Activated T-cell treated with anti-CD3 and anti-CD28 coated beads, Interleukin-2, amount 50 U/mL, for 24 hours (primary cell): ENCODE measurements at regions not wholly inside any gene's neighbourhood (a gene's known extent, or its start where the extent isn't known, plus 50 kb on each side); places are given as distances from the start of the nearest gene placed in this dataset.

Experiments used
- DNase-seq: peaks from one replicate; pipeline ENCODE4 v3.0.0-alpha.2; 2020
- H3K27ac Mint-ChIP-seq: 2 replicates; pipeline ENCODE4 v1.8.0; 2020; ENCODE audit warnings: mild to moderate bottlenecking, mixed read lengths
- H3K27me3 Mint-ChIP-seq: 2 replicates; pipeline ENCODE4 v1.8.0; 2020; ENCODE audit warnings: mixed read lengths
- H3K36me3 Mint-ChIP-seq: 2 replicates; pipeline ENCODE4 v1.8.0; 2020; ENCODE audit warnings: low read depth, mixed read lengths
- H3K4me1 Mint-ChIP-seq: 2 replicates; pipeline ENCODE4 v1.8.0; 2020; ENCODE audit warnings: low read depth, mixed read lengths
- H3K4me3 Mint-ChIP-seq: 2 replicates; pipeline ENCODE4 v1.8.0; 2020; ENCODE audit warnings: mild to moderate bottlenecking, moderate library complexity, mixed read lengths
- H3K9me3 Mint-ChIP-seq: 2 replicates; pipeline ENCODE4 v1.8.0; 2020; ENCODE audit warnings: mixed read lengths

DNA sequence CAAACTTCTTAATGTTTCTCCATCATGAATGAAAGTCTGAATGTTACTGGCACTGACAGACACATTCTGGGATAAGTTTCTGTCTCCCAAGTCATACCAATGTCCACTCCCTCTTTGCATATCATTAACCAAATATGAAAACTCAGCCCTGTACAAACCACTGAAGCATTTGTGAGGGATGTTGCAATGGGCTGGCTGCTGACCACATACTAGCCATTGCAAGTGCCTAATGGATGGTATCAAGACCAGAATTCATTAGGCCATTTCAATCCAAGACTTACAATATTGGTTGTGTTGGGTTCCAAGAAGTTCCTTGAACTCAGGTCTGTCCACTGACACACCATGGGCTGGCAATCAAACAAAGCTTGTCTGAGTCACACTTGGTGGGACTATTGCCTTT is 73.8 kb downstream of the CBLN2 start:
- Mint-ChIP-seq H3K4me3 (no peak overlapping the region), H3K27ac (no peak overlapping the region), H3K4me1 (no peaks in the 10 kb centered on the region), H3K27me3 (no peaks in the 10 kb centered on the region), H3K36me3 (no peaks in the 10 kb centered on the region), H3K9me3 (peaks cover 6% of the 10 kb centered on the region)
- DNase-seq, result no peak

DNA sequence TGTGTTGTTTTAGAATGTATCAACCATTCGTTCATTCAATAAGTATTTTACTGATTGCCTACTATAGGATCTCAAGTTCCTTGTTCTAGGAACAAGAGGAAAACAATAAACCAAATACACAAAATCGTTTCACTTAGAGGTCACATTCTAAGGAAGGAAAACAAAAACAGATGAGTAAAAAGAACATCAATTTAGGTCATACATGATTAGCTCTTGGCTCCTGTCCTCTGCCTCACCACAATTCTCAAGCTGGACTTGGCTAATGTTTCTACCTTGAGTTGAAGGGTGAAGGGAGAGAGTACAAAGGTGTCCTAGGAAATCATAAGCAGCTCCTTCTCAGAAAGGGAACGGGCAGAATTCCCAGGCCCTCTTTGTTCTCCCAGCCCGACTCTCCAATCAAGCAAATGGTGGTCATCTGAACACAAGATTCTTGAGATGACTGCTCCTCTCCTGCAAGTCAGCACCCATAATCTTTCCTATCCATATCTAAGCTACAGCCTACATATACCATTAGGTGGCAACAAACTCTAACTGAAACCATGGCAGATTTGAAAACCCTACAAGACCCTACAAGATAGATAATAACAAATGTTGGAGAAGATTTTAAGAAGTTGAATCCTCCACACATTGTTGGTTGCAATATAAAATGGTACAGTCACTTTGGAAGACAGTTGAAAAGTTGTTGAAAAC is 76.0 kb downstream of the CBLN2 start:
- DNase-seq, result no peak
- Mint-ChIP-seq H3K9me3 (peaks cover 11% of the 10 kb centered on the region), H3K4me3 (no peak overlapping the region), H3K27ac (no peak overlapping the region), H3K36me3 (no peaks in the 10 kb centered on the region), H3K27me3 (no peaks in the 10 kb centered on the region), H3K4me1 (no peaks in the 10 kb centered on the region)

DNA sequence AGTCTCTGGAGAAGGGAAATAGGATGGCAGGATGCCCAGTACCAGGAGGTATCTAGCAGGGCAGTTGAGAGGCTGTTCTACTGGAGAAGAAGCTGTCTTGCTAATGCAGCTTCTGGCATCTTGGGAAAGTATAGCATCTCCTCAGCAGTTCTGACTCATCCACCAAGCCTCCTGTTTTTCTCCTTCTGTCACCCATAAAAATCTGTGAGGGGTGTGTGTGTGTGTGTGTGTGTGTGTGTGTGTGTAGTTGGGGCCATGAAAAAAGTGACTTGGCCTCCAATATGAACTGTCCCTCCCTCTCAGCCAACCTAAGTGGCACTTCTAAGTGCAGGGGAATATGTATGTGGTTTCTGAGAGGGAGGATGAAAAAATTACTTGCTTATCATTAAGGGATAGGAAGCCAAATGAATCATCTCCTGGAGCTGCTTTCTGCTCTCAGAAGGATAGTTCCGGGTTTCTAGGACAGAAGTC is 83.9 kb downstream of the CBLN2 start:
- Mint-ChIP-seq H3K4me3 (no peak overlapping the region), H3K4me1 (no peaks in the 10 kb centered on the region), H3K9me3 (peaks cover 4% of the 10 kb centered on the region), H3K27me3 (no peaks in the 10 kb centered on the region), H3K36me3 (no peaks in the 10 kb centered on the region), H3K27ac (no peak overlapping the region)
- no peak for DNase-seq

DNA sequence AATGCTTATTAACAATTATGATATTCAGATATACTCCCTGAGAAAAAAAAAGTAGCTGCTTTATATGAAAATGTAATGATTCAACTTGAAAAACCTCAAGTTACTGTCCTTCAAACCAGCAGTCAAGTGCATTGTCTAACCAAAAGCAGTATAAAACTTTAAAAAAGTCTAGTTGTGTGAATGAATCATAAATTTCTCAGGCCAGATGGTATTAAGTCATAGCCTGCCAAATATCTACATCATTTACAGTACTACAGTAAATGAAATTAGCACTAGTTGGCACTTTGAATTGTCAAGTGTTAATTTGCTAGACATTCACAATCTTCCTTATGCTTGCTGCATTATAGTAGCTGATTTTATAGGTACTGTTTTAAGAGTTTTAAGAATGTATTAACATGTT is 85.9 kb downstream of the CBLN2 start:
- H3K9me3 Mint-ChIP-seq, result no peaks in the 10 kb centered on the region
- no peaks in the 10 kb centered on the region for H3K36me3 Mint-ChIP-seq
- H3K27ac Mint-ChIP-seq, result no peak overlapping the region
- no peak overlapping the region for H3K4me3 Mint-ChIP-seq
- H3K27me3 Mint-ChIP-seq, result no peaks in the 10 kb centered on the region
- no peaks in the 10 kb centered on the region for H3K4me1 Mint-ChIP-seq
- DNase-seq, result no peak

DNA sequence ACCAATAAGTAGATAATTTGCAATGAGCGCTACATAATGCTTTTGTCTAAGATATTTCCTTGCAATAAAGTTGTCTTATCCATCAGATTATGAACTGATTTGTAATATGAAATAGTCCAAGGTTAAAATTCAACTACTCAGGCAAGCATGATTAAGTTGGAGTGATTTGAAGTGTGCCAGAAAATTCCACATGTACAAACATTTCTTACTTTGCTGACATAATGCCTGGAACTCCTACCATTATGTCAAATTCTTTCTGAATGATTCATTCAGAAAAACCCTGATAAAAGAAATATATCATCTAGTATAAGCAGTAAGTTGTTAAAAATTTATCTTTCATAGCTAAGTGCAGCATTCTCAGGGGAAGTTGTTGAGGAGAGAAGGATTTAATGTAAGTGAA is 87.3 kb downstream of the CBLN2 start:
- DNase-seq, result no peak
- Mint-ChIP-seq H3K9me3 (peaks cover 11% of the 10 kb centered on the region), H3K4me3 (no peak overlapping the region), H3K36me3 (no peaks in the 10 kb centered on the region), H3K27me3 (no peaks in the 10 kb centered on the region), H3K4me1 (no peaks in the 10 kb centered on the region), H3K27ac (no peak overlapping the region)

DNA sequence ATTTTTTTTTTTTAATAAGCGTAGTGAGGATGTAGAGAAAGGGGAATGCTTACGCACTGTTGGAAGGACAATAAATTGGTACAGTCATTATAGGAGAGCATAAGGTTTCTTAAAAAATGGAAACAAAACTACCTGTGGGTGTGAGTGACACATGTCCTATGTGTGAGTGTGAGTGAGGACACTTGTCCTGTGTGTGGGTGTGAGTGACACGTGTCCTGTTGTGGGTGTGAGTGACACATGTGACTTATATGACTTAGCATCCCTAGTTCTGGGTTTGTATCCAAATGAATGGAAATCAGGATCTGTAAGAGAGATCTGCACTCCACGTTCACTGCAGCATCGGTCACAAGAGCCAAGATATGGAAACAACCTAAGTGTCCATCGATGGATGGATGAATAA is 91.8 kb downstream of the CBLN2 start:
- Mint-ChIP-seq H3K4me1 (no peaks in the 10 kb centered on the region), H3K27ac (no peak overlapping the region), H3K27me3 (no peaks in the 10 kb centered on the region), H3K9me3 (peaks cover 11% of the 10 kb centered on the region), H3K4me3 (no peak overlapping the region), H3K36me3 (no peaks in the 10 kb centered on the region)
- DNase-seq, result no peak

DNA sequence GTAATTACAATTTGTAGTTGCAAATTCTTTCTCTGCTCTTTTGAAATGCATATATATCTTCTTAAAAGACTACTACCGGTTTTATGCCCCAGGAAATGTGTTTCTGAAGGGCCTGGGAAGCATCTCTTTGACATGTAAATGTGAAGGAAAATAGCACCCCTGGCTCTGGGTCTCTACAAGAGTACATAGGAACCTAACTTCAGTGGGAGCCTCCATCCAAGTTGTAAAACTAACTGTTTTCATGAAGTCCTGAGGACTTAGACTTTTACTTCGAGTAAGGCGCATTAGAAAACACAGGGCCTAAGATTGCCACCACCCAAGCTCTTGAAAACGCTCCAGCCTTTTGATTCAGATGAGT is 99.4 kb downstream of the CBLN2 start:
- H3K9me3 Mint-ChIP-seq, result no peaks in the 10 kb centered on the region
- H3K4me1 Mint-ChIP-seq, result no peaks in the 10 kb centered on the region
- DNase-seq, result no peak
- no peak overlapping the region for H3K4me3 Mint-ChIP-seq
- no peak overlapping the region for H3K27ac Mint-ChIP-seq
- H3K36me3 Mint-ChIP-seq, result no peaks in the 10 kb centered on the region
- H3K27me3 Mint-ChIP-seq, result no peaks in the 10 kb centered on the region

DNA sequence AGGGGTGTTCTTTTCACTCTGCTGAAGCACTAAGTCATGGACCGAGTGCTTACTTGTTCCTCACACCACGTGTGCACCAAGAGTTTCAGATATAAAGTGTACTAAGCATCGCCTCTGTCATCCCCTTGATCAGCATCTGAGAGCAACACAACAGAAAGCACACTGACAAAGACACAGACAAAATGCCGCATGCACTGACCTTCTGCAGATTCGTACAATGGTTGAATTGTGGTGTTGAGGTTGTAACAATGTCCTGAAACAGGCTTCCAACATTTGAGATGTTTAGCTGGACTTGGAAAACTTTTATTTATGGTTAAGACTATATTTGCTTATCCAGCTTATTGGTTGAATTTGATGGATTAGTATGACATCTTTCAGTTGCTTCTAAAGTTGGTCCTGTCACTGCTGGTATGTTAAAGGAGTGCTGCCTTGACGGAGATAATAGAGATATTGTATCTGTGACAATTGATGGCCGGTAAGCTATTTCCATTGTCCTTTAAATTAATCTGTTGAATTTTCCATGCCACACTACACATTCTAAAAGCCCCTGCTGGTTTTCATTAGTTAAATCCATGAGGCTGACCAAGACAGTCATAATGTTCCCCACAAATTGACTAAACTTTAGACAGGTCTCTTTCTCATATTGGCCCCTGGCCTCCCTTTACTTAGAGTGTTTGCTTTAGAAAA is 99.9 kb downstream of the CBLN2 start:
- H3K27ac Mint-ChIP-seq, result no peak overlapping the region
- no peak overlapping the region for H3K4me3 Mint-ChIP-seq
- H3K36me3 Mint-ChIP-seq, result no peaks in the 10 kb centered on the region
- no peaks in the 10 kb centered on the region for H3K9me3 Mint-ChIP-seq
- no peaks in the 10 kb centered on the region for H3K4me1 Mint-ChIP-seq
- H3K27me3 Mint-ChIP-seq, result no peaks in the 10 kb centered on the region
- no peak for DNase-seq

DNA sequence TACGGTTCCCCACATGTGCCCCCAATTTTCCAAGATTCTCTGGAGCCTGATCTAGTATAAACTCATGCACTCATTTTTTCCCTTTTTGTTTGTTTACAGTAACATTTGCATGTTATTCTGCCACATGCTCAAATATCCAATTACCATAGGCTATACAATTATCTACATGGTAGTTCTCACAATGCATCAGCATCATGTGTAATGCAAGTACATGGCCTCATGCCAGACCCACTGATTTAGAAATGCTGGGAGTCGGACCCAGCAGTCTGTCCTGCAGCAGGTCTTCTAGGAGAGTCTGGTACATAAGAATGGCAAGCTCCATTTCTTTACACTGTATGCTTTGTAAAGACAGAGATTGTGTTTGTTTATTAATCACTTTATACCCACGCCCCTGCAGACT is 107.7 kb downstream of the CBLN2 start:
- no peak for DNase-seq
- no peak overlapping the region for H3K27ac Mint-ChIP-seq
- no peaks in the 10 kb centered on the region for H3K27me3 Mint-ChIP-seq
- H3K4me3 Mint-ChIP-seq, result no peak overlapping the region
- H3K9me3 Mint-ChIP-seq, result no peaks in the 10 kb centered on the region
- no peaks in the 10 kb centered on the region for H3K36me3 Mint-ChIP-seq
- H3K4me1 Mint-ChIP-seq, result no peaks in the 10 kb centered on the region

DNA sequence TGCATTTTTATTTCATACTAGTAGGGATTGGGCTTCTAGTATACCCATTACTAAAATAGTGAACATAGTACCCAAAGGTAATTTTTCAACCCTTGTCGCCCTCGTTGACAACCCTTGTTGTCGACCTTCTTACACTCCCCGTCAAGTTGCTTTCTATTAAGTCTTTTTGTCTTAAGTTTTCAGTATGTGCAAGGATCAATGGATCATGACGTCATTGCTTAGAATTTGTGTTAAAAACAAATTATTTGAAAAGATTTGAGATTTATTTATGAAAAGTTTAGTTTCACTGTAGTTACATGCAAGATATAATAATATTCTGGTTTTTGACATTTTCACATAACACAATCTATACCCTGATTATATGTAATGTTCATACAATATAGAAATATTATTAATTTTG is 110.4 kb downstream of the CBLN2 start:
- H3K4me3 Mint-ChIP-seq, result no peak overlapping the region
- H3K36me3 Mint-ChIP-seq, result no peaks in the 10 kb centered on the region

DNA sequence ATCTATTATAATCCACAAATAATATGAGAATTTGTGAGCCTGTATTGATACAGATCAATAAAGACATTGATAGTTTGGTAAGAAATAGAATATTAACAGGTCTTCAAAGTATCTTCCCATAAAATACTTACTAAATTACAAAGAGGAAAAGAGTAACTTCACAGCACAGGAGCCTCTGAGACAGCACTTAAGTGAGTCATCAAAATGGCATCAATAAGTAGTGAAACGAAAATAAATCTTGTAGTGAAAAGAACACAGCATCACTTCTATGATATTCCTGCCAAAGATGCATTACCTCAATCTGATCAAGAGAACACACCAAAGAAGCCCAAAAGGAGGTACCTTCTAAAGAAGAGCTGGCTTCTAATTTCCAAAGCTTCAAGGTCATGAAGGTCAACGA is 116.4 kb downstream of the CBLN2 start:
- no peaks in the 10 kb centered on the region for H3K4me1 Mint-ChIP-seq
- no peak overlapping the region for H3K4me3 Mint-ChIP-seq
- H3K27ac Mint-ChIP-seq, result no peak overlapping the region
- no peaks in the 10 kb centered on the region for H3K27me3 Mint-ChIP-seq
- H3K9me3 Mint-ChIP-seq, result peaks cover 15% of the 10 kb centered on the region
- DNase-seq, result no peak
- H3K36me3 Mint-ChIP-seq, result no peaks in the 10 kb centered on the region

More for the DNA sequence above, 110.4 kb downstream of the CBLN2 start:
- Mint-ChIP-seq H3K27ac (no peak overlapping the region), H3K4me1 (no peaks in the 10 kb centered on the region), H3K27me3 (no peaks in the 10 kb centered on the region), H3K9me3 (peaks cover 12% of the 10 kb centered on the region)
- no peak for DNase-seq

DNA sequence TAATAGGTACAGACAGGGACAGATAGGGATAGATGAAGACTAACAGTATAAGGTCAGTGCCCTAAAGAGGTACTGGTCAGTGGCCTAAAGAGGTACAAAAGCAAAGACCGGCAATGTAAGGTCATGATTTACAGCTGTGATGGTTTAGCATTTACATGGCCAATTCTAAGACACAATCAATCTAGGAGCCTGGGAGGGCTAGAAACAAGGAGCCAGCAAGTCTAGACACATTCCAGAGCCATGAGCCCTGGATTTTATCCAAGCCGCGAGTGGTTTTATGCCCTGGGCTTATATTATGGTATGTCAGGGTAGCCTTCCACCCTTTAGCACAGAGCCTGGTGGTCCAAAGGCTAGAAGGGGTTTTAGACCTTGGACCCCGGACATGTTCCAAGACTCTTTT is 124.2 kb downstream of the CBLN2 start:
- no peak overlapping the region for H3K4me3 Mint-ChIP-seq

DNA sequence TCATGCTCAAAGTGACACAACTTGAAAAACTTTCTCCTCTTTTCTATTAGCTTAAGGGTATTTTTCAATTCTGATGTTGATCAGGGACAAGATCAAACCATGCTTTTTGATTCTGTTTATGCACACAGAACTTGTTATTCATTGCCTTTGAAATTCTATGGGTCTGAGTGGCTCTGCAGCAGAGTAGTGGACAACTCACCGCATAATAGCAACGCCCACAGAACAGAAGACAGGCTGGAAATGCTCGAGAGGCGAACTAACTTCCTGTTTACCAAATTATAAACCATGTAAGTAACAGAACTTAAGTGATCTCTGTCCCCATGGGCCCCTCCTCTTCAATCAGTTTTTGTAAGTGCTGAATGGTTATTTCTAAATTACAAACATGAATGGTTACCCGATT is 131.2 kb downstream of the CBLN2 start:
- H3K9me3 Mint-ChIP-seq, result peaks cover 7% of the 10 kb centered on the region
- H3K27me3 Mint-ChIP-seq, result no peaks in the 10 kb centered on the region
- no peaks in the 10 kb centered on the region for H3K36me3 Mint-ChIP-seq
- H3K27ac Mint-ChIP-seq, result no peak overlapping the region
- DNase-seq, result no peak
- no peaks in the 10 kb centered on the region for H3K4me1 Mint-ChIP-seq
- H3K4me3 Mint-ChIP-seq, result no peak overlapping the region

More for the DNA sequence above, 124.2 kb downstream of the CBLN2 start:
- Mint-ChIP-seq H3K4me1 (no peaks in the 10 kb centered on the region), H3K27me3 (no peaks in the 10 kb centered on the region), H3K36me3 (no peaks in the 10 kb centered on the region), H3K27ac (no peak overlapping the region), H3K9me3 (no peaks in the 10 kb centered on the region)
- DNase-seq, result no peak

DNA sequence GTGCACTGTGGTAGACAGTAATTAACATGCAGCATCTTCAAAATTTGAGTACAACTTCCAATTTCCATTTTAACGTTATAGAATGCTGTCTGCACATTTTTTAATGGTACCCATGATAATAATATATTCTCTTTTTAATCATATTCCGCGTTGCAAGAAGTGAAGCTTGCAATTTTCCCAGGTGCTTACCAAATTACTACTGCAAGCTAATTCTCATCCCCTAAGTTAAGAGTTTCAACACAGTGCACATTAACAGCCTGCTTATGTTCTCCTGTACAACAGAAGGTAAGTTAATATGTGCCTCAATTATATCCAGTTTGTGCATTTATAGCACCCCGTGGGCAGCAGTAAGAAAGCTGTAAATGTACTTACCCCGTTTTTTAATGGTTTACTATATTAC is 132.9 kb downstream of the CBLN2 start:
- H3K4me1 Mint-ChIP-seq, result no peaks in the 10 kb centered on the region
- H3K27me3 Mint-ChIP-seq, result no peaks in the 10 kb centered on the region
- H3K36me3 Mint-ChIP-seq, result no peaks in the 10 kb centered on the region
- H3K4me3 Mint-ChIP-seq, result no peak overlapping the region
- no peak overlapping the region for H3K27ac Mint-ChIP-seq
- peaks cover 7% of the 10 kb centered on the region for H3K9me3 Mint-ChIP-seq
- DNase-seq, result no peak

DNA sequence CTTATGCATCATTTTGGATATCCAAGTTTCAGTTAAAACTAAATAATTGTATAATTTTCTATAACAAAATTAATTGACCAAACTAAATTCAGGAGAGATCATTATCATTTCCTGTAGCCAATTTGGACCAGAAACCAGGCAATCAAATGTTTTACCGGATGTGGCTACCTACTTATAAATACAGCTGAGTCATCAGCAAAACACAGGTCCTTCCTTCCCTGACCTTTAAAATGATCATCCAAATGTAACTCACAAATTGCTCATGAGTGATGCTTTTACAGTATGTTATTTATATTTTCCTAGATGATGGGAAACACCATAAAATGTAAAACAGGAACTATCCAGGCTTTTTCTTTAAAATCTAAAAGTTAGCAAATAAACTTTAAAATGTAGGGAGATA is 133.7 kb downstream of the CBLN2 start:
- no peaks in the 10 kb centered on the region for H3K27me3 Mint-ChIP-seq
- DNase-seq, result no peak
- H3K36me3 Mint-ChIP-seq, result no peaks in the 10 kb centered on the region
- H3K4me1 Mint-ChIP-seq, result no peaks in the 10 kb centered on the region
- no peak overlapping the region for H3K27ac Mint-ChIP-seq
- H3K9me3 Mint-ChIP-seq, result peaks cover 7% of the 10 kb centered on the region
- no peak overlapping the region for H3K4me3 Mint-ChIP-seq
